ENCODE measurements at regions not wholly inside any gene's neighbourhood (a gene's known extent, or its start where the extent isn't known, plus 50 kb on each side); places are given as distances from the start of the nearest gene placed in this dataset.

DNA sequence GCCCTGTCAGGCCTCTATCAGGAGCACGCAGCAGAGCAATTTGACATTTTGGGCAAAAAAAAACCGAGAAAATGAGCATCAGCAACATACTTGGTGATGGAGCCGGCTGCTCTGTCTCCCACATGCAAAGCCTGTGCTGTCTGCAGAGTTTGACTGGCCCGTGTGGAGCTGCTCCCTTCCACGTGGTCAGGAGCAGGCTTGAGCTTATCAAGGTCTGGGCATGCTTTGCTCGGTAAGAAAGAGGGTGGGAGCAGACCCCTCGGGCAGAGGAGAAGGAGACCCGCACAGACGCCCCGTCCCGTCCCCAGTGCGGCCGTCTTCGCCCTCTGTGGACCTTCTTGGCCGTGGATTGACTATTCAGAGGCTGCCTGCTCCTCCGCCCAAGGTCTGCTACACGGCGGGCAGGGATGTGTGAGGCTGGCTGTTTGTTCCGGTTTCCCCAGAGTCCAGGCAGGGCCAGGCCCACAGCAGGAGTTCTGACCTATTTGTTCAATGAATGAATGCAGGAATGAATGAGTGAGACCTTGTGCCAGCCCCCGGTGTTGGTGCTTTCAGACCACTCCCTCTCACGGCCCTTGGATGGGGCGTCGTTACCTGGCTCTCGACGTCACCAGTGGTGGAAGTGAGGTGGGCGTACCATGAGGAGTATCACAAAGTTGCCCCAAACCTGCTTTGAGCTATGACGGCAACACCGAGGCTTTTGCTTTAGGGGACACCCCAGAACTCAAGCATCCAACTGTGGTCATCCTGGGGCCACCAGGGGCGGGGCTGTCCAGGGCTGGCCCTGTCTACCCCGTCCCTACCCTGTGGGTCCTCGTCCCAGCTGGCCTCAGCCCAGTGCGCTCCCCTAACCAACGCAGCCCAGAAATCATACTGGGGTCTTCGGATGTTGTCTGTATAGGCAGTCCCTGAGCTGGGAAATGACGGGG lies 54.7 kb upstream of the ADRA2C start:
- TF ChIP-seq, protein P1, sequence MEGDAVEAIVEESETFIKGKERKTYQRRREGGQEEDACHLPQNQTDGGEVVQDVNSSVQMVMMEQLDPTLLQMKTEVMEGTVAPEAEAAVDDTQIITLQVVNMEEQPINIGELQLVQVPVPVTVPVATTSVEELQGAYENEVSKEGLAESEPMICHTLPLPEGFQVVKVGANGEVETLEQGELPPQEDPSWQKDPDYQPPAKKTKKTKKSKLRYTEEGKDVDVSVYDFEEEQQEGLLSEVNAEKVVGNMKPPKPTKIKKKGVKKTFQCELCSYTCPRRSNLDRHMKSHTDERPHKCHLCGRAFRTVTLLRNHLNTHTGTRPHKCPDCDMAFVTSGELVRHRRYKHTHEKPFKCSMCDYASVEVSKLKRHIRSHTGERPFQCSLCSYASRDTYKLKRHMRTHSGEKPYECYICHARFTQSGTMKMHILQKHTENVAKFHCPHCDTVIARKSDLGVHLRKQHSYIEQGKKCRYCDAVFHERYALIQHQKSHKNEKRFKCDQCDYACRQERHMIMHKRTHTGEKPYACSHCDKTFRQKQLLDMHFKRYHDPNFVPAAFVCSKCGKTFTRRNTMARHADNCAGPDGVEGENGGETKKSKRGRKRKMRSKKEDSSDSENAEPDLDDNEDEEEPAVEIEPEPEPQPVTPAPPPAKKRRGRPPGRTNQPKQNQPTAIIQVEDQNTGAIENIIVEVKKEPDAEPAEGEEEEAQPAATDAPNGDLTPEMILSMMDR (IDR thresholded peaks at IDR 0.05 in 4 of 5, conservative IDR thresholded peaks at IDR 0.05 in 1 of 5) = no peak
- no peak for TF ChIP-seq POLR2A (IDR thresholded peaks at IDR 0.05)

Data from gastrocnemius medialis (tissue), 4 donors.